RWPE1 (cell line): ENCODE measurements at regions not wholly inside any gene's neighbourhood (a gene's known extent, or its start where the extent isn't known, plus 50 kb on each side); places are given as distances from the start of the nearest gene placed in this dataset.

ENCODE experiments used
- CTCF ChIA-PET: fragments of 350-600 bp; sonication (Branson Sonifier 250); formaldehyde crosslinking; extraction: SDS; loops from one replicate; lab custom pipeline; 2021; lab: Yijun Ruan, JAX
- POLR2A ChIA-PET: fragments of 400-600 bp; formaldehyde crosslinking; extraction: SDS; loops from one replicate; lab custom pipeline; 2020; ENCODE audit warnings: antibody characterized with exemption; ENCODE audit not compliant: low non-redundant PET; lab: Yijun Ruan, JAX
- DNase-seq: peaks from one replicate; pipeline ENCODE4 v3.0.0; 2012; ENCODE audit warnings: low spot score
- H3K27ac ChIP-seq: fragments of 450-650 bp; 2 replicates; pipeline ENCODE4 v1.5.1; 2017
- CTCF ChIP-seq: fragments of 450-650 bp; conservative IDR thresholded peaks from 2 replicates; pipeline ENCODE4 v1.5.1; 2017; ENCODE audit warnings: low read depth, mild to moderate bottlenecking

- H3K27ac ChIP-seq = no peak overlapping the region
- ChIA-PET POLR2A (no interaction called here), CTCF (interaction anchor here (0.6 kb wide), 1 partner anchor 20 kb away, joined by 4 read pairs; no protein-coding TSS in a partner anchor)
- DNase-seq = no peak
- no peak for TF ChIP-seq CTCF
These were observed 146.5 kb downstream of the ANKRD50 start for GRCh38 chr4:124566030-124566429.

- CTCF ChIA-PET = no interaction called here
- TF ChIP-seq CTCF = no peak
- POLR2A ChIA-PET = no interaction called here
- no peak for DNase-seq
- H3K27ac ChIP-seq = no peak overlapping the region
These were observed 139.5 kb downstream of the ANKRD50 start for GRCh38 chr4:124573056-124573455.

GRCh38 chr4:124579896-124580295 is 132.6 kb downstream of the ANKRD50 start:
- ChIA-PET POLR2A (no interaction called here), CTCF (no interaction called here)
- no peak overlapping the region for H3K27ac ChIP-seq
- no peak for DNase-seq
- TF ChIP-seq CTCF = no peak

GRCh38 chr4:124583797-124584196 is 128.7 kb downstream of the ANKRD50 start:
- POLR2A ChIA-PET = no interaction called here
- CTCF ChIA-PET = interaction anchor here (0.7 kb wide), 1 partner anchor 41 kb away, joined by 3 read pairs; no protein-coding TSS in a partner anchor

GRCh38 chr4:124589786-124590185 is 122.7 kb downstream of the ANKRD50 start:
- no peak overlapping the region for H3K27ac ChIP-seq
- CTCF ChIA-PET = no interaction called here
- no peak for TF ChIP-seq CTCF
- POLR2A ChIA-PET = no interaction called here
- no peak for DNase-seq

More at GRCh38 chr4:124583797-124584196, 128.7 kb downstream of the ANKRD50 start:
- no peak overlapping the region for H3K27ac ChIP-seq
- no peak for TF ChIP-seq CTCF
- DNase-seq = no peak

DNA sequence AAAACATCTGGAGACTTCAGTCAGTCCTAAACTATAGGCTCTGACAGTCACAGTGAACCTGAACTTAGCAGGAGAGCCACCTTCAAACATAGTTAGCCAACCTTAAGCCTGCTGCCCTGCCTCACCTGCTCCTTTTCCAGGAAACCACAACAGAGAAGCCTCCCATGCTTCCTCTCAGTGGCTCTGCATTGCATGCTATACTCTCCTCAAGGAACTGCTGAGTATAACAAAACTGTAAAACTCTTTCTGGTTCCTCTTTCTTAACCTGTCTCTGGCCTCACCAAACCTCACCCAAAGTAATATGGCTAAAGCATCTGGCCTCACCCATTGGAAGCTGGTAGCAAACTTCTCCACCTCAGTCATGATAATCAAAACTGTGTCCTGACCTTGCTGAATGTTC is 122.1 kb downstream of the ANKRD50 start:
- H3K27ac ChIP-seq = no peak overlapping the region
- ChIA-PET POLR2A (no interaction called here), CTCF (interaction anchor here (0.6 kb wide), 1 partner anchor 266 kb away, joined by 5 read pairs; no protein-coding TSS in a partner anchor)
- no peak for TF ChIP-seq CTCF
- DNase-seq = no peak

GRCh38 chr4:124591637-124592036 is 120.9 kb downstream of the ANKRD50 start:
- POLR2A ChIA-PET = no interaction called here
- CTCF ChIA-PET = no interaction called here
- H3K27ac ChIP-seq = no peak overlapping the region

More at GRCh38 chr4:124591637-124592036, 120.9 kb downstream of the ANKRD50 start:
- no peak for TF ChIP-seq CTCF
- DNase-seq = no peak
